GM19463 (cell line): ENCODE measurements at regions not wholly inside any gene's neighbourhood (a gene's known extent, or its start where the extent isn't known, plus 50 kb on each side); places are given as distances from the start of the nearest gene placed in this dataset.
"Not testable (repeated sequence)": the region's sequence is repeated elsewhere in the genome, so short reads cannot be mapped to it uniquely, and the experiment has no call there.

Experiments
- ATAC-seq: cut with Tn5 transposase; IDR thresholded peaks from one replicate; pipeline ENCODE4 v1.9.1; 2021; ENCODE audit warnings: mild to moderate bottlenecking, moderate library complexity; ENCODE audit not compliant: unreplicated experiment

DNA sequence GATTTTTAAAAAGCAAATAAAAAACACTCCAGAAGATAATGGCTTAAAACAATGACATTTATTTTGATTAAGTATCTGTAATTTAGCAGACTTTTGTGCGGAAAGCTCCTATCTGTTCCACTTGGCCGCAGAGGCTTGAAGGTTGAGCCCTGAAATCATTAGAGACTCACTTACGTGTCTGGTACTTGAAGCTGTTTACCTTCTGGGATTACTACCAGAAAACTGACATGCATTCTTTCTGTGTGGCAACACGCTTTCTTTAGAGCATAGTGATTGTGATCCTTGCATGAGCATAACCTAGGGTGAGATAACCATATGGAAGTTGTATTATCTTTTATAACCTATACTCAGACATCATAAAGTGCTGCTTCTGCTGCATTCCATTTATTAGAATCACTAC lies 298.5 kb downstream of the SI start:
- no peak for ATAC-seq

- no peak for ATAC-seq
Observed at GRCh38 chr3:164752812-164753211, 325.5 kb downstream of the SI start.

- no peak for ATAC-seq
Observed at GRCh38 chr3:164748626-164749025, 329.7 kb downstream of the SI start.

DNA sequence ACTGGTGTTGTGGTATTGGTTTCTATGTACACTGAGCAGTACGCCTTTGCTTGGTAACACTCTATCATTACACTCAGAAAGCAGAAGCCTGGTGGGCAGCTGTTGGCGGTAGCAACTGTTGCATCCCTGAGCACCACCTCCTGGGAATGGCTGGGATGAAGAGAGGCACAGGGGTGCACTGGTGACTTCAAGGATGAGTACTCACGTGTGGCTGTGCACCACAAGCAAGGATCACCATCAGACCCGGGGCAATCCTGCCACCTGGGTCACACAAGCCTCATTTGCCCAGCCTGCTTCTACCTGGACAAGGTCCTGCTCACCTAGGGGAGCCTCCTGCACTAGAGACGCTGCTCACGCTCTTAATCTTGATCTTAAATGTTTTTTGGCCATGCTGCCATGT lies 336.4 kb downstream of the SI start:
- ATAC-seq: no peak

- no peak for ATAC-seq
Observed at GRCh38 chr3:164737174-164737573, 341.1 kb downstream of the SI start.

- no peak for ATAC-seq
Observed at GRCh38 chr3:164732166-164732565, 346.1 kb downstream of the SI start.

DNA sequence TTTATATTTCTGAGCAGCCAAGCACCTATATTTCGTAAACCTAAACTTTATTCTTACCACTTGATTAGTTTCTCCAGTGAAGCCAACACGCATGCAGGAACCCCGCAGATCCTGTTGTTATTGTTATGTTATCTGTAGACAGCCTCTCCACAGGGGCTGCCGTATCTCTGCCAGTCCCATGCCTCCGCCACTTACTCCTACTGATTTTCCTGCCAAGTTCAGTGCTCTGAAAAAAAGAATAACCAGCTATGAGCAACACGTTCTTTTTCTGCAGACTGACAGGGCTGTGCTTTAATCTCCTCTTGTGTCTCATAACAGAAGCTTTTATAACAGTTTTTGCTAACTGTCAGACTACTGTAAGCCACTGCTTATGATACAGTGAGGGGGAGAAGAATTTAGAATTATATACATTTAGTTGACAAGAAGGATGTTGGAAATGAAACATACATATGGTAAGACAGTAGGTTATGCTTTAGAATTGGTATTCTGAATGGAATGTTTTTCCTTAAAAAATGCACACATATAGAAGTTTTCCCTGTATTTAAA lies 347.4 kb downstream of the SI start:
- ATAC-seq: no peak

DNA sequence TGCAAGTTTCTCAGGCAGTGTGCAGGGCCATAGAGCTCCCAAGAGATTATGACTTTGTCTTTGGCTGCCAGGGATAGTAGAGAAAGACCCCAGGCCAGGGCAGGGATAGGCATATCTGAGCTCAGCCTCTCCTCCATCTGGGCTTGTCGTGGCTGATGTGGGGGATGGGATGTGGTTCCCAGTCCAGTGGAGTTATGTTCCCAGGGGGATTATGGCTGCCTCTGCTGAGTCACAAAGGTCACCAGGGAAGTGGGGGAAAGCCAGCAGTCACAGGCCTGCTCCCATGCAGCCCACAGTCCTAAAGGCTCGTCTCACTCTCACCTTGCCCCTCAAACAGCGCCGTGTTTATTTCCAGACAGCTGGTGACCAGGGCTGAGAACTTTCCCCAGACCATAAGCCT lies 354.9 kb downstream of the SI start:
- no peak for ATAC-seq

DNA sequence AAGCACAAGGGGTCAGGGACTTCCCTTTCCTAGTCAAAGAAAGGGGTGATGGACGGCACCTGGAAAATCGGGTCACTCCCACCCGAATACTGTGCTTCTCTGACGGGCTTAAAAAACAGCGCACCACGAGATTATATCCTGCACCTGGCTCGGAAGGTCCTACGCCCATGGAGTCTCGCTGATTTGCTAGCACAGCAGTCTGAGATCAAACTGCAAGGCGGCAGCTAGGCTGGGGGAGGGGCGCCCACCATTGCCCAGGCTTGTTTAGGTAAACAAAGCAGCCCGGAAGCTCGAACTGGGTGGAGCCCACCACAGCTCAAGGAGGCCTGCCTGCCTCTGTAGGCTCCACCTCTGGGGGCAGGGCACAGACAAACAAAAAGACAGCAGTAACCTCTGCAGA lies 375.5 kb downstream of the SI start:
- not testable (repeated sequence) for ATAC-seq

DNA sequence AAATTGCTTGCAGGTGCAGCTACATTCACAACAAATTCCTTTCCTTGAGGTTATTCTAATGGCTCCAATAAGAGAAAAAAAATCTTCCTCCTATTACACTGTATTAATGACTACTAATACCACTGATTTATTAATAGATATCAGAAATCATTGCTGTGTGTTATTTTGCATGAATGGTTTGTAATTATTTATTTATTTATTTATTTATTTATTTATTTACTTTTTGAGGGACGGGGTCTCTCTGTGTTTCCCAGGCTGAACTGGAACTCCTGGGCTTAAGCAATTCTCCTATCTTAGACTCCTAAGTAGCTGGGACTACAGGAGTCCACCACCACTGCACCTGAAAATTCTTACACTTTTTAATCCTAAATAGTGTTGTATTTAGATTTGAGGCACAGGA lies 390.4 kb downstream of the SI start:
- ATAC-seq: no peak

DNA sequence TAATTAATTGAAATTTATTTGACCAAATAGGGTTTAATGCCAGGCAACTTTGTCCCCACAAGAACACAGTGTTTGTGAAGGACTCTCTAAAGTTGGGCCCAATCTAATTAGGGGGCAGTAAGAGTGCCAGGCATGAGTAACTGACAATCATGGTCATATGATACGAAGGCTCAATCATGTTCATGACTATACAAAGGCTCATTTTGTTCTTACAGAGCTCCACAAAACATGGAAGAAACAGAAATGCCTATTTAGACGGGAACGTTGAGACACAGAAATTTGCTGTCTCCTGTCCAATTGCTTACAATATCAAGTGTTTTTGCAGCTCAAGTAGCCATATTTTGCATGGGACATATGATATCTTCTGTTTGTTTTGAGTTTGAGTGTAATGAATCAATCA lies 391.1 kb downstream of the SI start:
- no peak for ATAC-seq

DNA sequence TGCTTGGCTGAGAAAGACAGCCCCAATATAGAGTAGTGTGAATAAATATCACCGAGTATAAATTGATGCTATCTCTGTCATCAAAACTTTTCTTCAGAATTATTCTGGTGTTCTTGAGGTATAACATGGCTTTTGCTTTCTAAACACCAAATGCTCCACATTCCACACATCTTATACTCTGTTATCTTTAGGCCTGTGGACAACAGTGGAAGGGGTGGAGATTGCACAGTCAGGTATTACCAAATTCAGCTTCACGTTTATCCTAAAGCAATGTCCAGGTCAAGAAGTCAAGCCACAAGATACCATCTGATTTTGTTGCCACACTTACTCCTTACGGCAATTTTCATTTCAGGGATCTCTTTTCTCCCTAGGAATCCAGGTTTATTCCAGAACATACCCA lies 394.8 kb downstream of the SI start:
- no peak for ATAC-seq

GRCh38 chr3:164679245-164679644 lies 399.1 kb downstream of the SI start:
- ATAC-seq: no peak

DNA sequence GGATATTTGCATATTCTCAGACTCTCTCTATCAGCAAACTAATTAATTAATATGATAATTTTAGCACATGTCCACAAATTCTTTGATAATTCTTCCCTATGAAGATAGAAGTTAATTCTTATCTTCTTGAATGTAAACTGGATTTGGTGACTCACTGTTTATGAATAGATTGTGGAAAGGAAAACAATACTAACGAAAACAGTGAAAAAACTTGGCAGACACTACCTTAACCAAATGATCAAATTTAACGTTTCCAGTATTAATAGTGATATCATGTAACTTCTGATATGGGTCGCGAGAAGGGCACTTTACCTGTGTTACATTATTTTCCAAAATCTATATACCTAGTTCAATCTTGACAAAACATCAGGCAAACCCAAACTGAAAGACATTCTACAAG lies 401.0 kb downstream of the SI start:
- ATAC-seq: no peak

- ATAC-seq: no peak
Observed at GRCh38 chr3:164673738-164674137, 404.6 kb downstream of the SI start.

GRCh38 chr3:164658125-164658524 lies 420.2 kb downstream of the SI start:
- no peak for ATAC-seq

DNA sequence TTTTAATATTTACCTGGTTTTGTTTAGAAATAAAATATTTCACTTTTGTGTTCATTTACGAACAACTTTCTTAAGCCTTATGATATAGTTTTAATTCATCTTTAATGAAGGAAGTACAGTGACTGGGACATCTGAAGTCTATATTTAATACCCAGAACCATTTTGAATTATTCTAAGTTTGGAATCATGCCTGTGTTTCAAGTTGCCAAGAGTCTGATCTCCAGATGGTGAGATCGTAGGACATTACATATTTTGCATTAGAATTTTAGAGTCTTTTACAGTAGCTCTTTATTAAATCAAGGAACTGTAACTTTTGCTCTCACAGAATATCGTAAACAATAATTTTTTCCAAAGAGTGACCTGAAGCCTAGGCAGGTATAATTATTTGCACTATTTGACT lies 420.7 kb downstream of the SI start:
- ATAC-seq: no peak

GRCh38 chr3:164655462-164655861 lies 422.8 kb downstream of the SI start:
- no peak for ATAC-seq

DNA sequence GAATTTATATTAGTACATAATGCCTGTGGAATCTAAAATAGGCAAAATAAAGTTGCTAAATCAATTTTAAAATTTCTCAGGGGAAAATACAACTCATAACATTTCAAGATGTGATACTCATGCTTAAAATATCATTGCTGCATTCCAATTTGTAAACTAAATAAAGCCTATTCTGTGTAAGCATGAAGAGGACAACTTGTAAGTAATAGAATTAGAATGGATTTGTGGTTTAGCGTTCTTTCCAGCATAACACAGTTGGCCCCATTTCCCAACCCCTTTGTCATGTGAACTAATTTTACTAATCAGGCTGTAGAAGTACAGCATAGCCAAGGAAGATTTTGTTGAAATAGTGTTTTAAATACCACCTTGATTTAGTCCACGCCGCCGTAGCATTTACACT lies 437.2 kb downstream of the SI start:
- no peak for ATAC-seq

GRCh38 chr3:164640591-164640990 lies 437.7 kb downstream of the SI start:
- no peak for ATAC-seq

- no peak for ATAC-seq
Observed at GRCh38 chr3:164620956-164621355, 457.3 kb downstream of the SI start.

- no peak for ATAC-seq
Observed at GRCh38 chr3:164620423-164620822, 457.9 kb downstream of the SI start.

DNA sequence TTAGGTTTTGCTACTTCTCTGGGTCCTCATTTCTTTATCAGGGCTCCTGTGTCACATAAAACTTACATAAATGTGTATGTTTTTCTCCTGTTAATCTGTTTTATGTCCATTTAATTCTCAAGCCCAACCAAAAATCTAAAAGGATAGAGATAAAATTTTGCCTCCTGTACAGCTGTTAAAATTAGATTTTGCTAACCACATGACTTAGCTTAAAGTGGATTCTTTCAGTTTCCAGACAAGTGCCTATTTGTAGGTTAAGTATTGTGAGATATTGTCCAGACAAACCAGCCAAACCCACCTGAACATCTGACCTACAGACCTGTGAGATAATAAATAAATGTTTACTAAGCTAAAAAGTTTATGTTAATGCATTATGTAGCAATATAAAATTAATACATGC lies 465.5 kb downstream of the SI start:
- ATAC-seq: no peak
